H1 (cell line): ENCODE measurements at regions not wholly inside any gene's neighbourhood (a gene's known extent, or its start where the extent isn't known, plus 50 kb on each side); places are given as distances from the start of the nearest gene placed in this dataset.

Experiments
- CTCF ChIA-PET: fragments of 300-600 bp; sonication (Branson Sonifier 250); formaldehyde crosslinking; loops from one replicate; lab custom pipeline; 2021; ENCODE audit not compliant: partially characterized antibody; lab: Charles Lee
- POLR2A ChIA-PET: fragments of 300-600 bp; sonication (Branson Sonifier 250); formaldehyde crosslinking; loops from one replicate; lab custom pipeline; 2021; ENCODE audit warnings: inconsistent platforms; ENCODE audit not compliant: partially characterized antibody; lab: Charles Lee
- DNase-seq, 2 experiments: peaks; one replicate each; pipeline versions ENCODE4 v3.0.0 to v3.0.0-alpha.2; 2010 to 2022; ENCODE audit warnings: low spot score in 2 of 2, low read depth in 1 of 2, mixed read lengths in 1 of 2
- FAIRE-seq: peaks from 2 replicates; lab custom pipeline; 2011; peaks lifted over from hg19 to GRCh38; lab: Jason Lieb, UNC
- H2AFZ ChIP-seq: 2 replicates; pipeline ENCODE4 v1.8.1; 2012; ENCODE audit warnings: low read length, inconsistent platforms
- H2AK5ac ChIP-seq: 2 replicates; pipeline ENCODE4 v1.6.1; 2013; ENCODE audit warnings: low read depth, low read length
- H2BK120ac ChIP-seq: replicated peaks from 2 replicates; pipeline ENCODE3; 2013; ENCODE audit warnings: low read depth, low read length, inconsistent platforms
- H2BK12ac ChIP-seq: 2 replicates; pipeline ENCODE4 v1.6.1; 2013; ENCODE audit warnings: low read depth, low read length
- H2BK15ac ChIP-seq: 2 replicates; pipeline ENCODE4 v1.6.1; 2013; ENCODE audit warnings: low read length
- H2BK20ac ChIP-seq: 2 replicates; pipeline ENCODE4 v1.6.1; 2013; ENCODE audit warnings: low read length
- H2BK5ac ChIP-seq: 2 replicates; pipeline ENCODE4 v1.6.1; 2013; ENCODE audit warnings: low read depth, low read length
- H3K14ac ChIP-seq: 2 replicates; pipeline ENCODE4 v1.6.1; 2013; ENCODE audit warnings: inconsistent platforms; ENCODE audit not compliant: insufficient read length
- H3K18ac ChIP-seq: 2 replicates; pipeline ENCODE4 v1.6.1; 2013; ENCODE audit warnings: low read length; ENCODE audit errors: extremely low read depth
- H3K23ac ChIP-seq: 2 replicates; pipeline ENCODE4 v1.6.1; 2013; ENCODE audit warnings: inconsistent platforms; ENCODE audit not compliant: insufficient read length
- H3K23me2 ChIP-seq: 2 replicates; pipeline ENCODE4 v1.6.1; 2013; ENCODE audit warnings: low read depth, low read length
- H3K27ac ChIP-seq: 2 replicates; pipeline ENCODE4 v1.6.1; 2011; ENCODE audit warnings: low read depth, low read length, inconsistent platforms
- H3K27me3 ChIP-seq, 4 experiments: replicated peaks in 1 of 4; 1 replicate in 1 of 4; 2 replicates in 3 of 4; pipeline versions ENCODE4 v1.6.1 to v1.8.1; 2011 to 2013; ENCODE audit warnings: low read length in 3 of 4, mild to moderate bottlenecking in 3 of 4, inconsistent platforms in 2 of 4, mixed read lengths in 2 of 4, moderate library complexity in 1 of 4; ENCODE audit not compliant: control insufficient read depth in 3 of 4, insufficient read depth in 3 of 4; ENCODE audit errors: extremely low read depth in 1 of 4
- H3K36me3 ChIP-seq, 4 experiments: 2 replicates each; pipeline versions ENCODE4 v1.6.1 to v1.8.1; 2011 to 2013; ENCODE audit warnings: mild to moderate bottlenecking in 4 of 4, low read length in 3 of 4, moderate library complexity in 2 of 4, control low read depth in 1 of 4, inconsistent platforms in 1 of 4; ENCODE audit not compliant: insufficient read depth in 4 of 4, control insufficient read depth in 2 of 4
- H3K4ac ChIP-seq: replicated peaks from 2 replicates; pipeline ENCODE3; 2013; ENCODE audit warnings: low read length, low read depth, mixed read lengths, inconsistent platforms; ENCODE audit not compliant: insufficient read length
- H3K4me1 ChIP-seq, 4 experiments: replicated peaks in 1 of 4; 1 replicate in 1 of 4; 2 replicates in 3 of 4; pipeline versions ENCODE4 v1.6.1 to v1.8.1; 2011 to 2013; ENCODE audit warnings: low read length in 3 of 4, inconsistent platforms in 2 of 4, mixed read lengths in 1 of 4; ENCODE audit not compliant: insufficient read depth in 4 of 4, control insufficient read depth in 3 of 4
- H3K4me2 ChIP-seq, 2 experiments: 2 replicates each; pipeline versions ENCODE4 v1.6.1 to v1.8.1; 2011 to 2013; ENCODE audit warnings: low read depth in 2 of 2, low read length in 2 of 2, control low read depth in 1 of 2, inconsistent platforms in 1 of 2, mild to moderate bottlenecking in 1 of 2; ENCODE audit not compliant: insufficient read depth in 1 of 2
- H3K4me3 ChIP-seq, 4 experiments: fragments of 200-600, 300-600 bp in 1 of 4; sonication (generic), shearing (Covaris generic), sonication (Bioruptor Twin) in 1 of 4; 2 replicates each; pipeline versions ENCODE4 v1.5.1 to v1.8.1; 2011 to 2016; ENCODE audit warnings: low read length in 4 of 4, low read depth in 3 of 4, control low read depth in 2 of 4, inconsistent platforms in 2 of 4, mild to moderate bottlenecking in 2 of 4, mixed read lengths in 1 of 4, moderate library complexity in 1 of 4; ENCODE audit not compliant: insufficient read depth in 2 of 4; ENCODE audit errors: extremely low read depth in 1 of 4
- H3K56ac ChIP-seq: replicated peaks from 2 replicates; pipeline ENCODE3; 2013; ENCODE audit warnings: low read depth, mild to moderate bottlenecking, mixed read lengths, low read length, inconsistent platforms; ENCODE audit not compliant: insufficient read length
- H3K79me1 ChIP-seq: 2 replicates; pipeline ENCODE4 v1.6.1; 2013; ENCODE audit warnings: low read depth, low read length, control low read depth
- H3K79me2 ChIP-seq, 2 experiments: 2 replicates each; pipeline versions ENCODE4 v1.6.1 to v1.8.1; 2012 to 2013; ENCODE audit warnings: low read length in 2 of 2, mild to moderate bottlenecking in 2 of 2, inconsistent platforms in 1 of 2; ENCODE audit not compliant: insufficient read depth in 2 of 2, control insufficient read depth in 1 of 2
- H3K9ac ChIP-seq, 4 experiments: replicated peaks in 1 of 4; 1 replicate in 1 of 4; 2 replicates in 3 of 4; pipeline versions ENCODE4 v1.6.1 to v1.8.1; 2011 to 2013; ENCODE audit warnings: low read depth in 3 of 4, low read length in 3 of 4, control low read depth in 2 of 4, mild to moderate bottlenecking in 2 of 4, moderate library complexity in 2 of 4, inconsistent platforms in 1 of 4; ENCODE audit errors: extremely low read depth in 1 of 4
- H3K9me3 ChIP-seq, 2 experiments: 2 replicates each; pipeline versions ENCODE4 v1.6.1 to v1.8.1; 2012 to 2013; ENCODE audit warnings: mild to moderate bottlenecking in 2 of 2, moderate library complexity in 2 of 2, control low read depth in 1 of 2, inconsistent platforms in 1 of 2, low read depth in 1 of 2, low read length in 1 of 2, mixed read lengths in 1 of 2; ENCODE audit not compliant: insufficient read depth in 2 of 2
- H4K20me1 ChIP-seq, 2 experiments: replicated peaks in 1 of 2; 2 replicates each; pipeline versions ENCODE3 to v1.8.1; 2011 to 2013; ENCODE audit warnings: inconsistent platforms in 2 of 2, low read length in 2 of 2, mild to moderate bottlenecking in 1 of 2; ENCODE audit not compliant: insufficient read depth in 2 of 2, control insufficient read depth in 1 of 2
- H4K5ac ChIP-seq: 2 replicates; pipeline ENCODE4 v1.6.1; 2013; ENCODE audit warnings: low read length, low read depth, mixed read lengths, inconsistent platforms; ENCODE audit not compliant: insufficient read length
- H4K8ac ChIP-seq: 2 replicates; pipeline ENCODE4 v1.8.0; 2013; ENCODE audit warnings: mild to moderate bottlenecking, moderate library complexity, low read length, inconsistent platforms; ENCODE audit not compliant: insufficient read depth; ENCODE audit errors: extremely low read depth
- H4K91ac ChIP-seq: replicated peaks from 2 replicates; pipeline ENCODE3; 2013; ENCODE audit warnings: low read length, mixed read lengths, inconsistent platforms; ENCODE audit not compliant: insufficient read length
- BACH1 ChIP-seq: IDR thresholded peaks from 2 replicates; pipeline ENCODE4 v1.6.1; 2012; ENCODE audit warnings: low read length, improper control_type of control experiment
- CHD1 ChIP-seq: IDR thresholded peaks from 2 replicates; pipeline ENCODE4 v1.6.1; 2012; ENCODE audit warnings: low read depth, low read length, improper control_type of control experiment
- EGR1 ChIP-seq: IDR thresholded peaks from 2 replicates; pipeline ENCODE4 v1.6.1; 2011; ENCODE audit warnings: low read depth, low read length, borderline replicate concordance
- EP300 ChIP-seq, 2 experiments: IDR thresholded peaks; 1 replicate in 1 of 2; 2 replicates in 1 of 2; pipeline ENCODE4 v1.6.1; 2011 to 2012; ENCODE audit warnings: low read depth in 2 of 2, low read length in 2 of 2, mild to moderate bottlenecking in 2 of 2, borderline replicate concordance in 1 of 2, inconsistent platforms in 1 of 2, moderate library complexity in 1 of 2
- POLR2A ChIP-seq, 2 experiments: IDR thresholded peaks; 1 replicate in 1 of 2; 2 replicates in 1 of 2; pipeline ENCODE4 v1.6.1; 2011; ENCODE audit warnings: low read depth in 2 of 2, low read length in 2 of 2, mild to moderate bottlenecking in 2 of 2; ENCODE audit errors: control extremely low read depth in 1 of 2
- SIRT6 ChIP-seq: IDR thresholded peaks from one replicate; pipeline ENCODE4 v1.7.1; 2012; ENCODE audit warnings: low read length, inconsistent platforms
- WGBS, 2 experiments: shearing (Covaris generic) in 1 of 2; methylation state at CpG; one replicate each; pipeline versions ENCODE4 v1.1.6 to v1.1.7; 2013 to 2015; ENCODE audit warnings: low lambda C conversion rate in 2 of 2, mixed read lengths in 2 of 2, inconsistent platforms in 1 of 2, low coverage in 1 of 2, missing lambda C conversion rate in 1 of 2; ENCODE audit not compliant: insufficient replicate concordance in 2 of 2, insufficient coverage in 1 of 2, insufficient read length in 1 of 2; ENCODE audit errors: extremely low coverage in 1 of 2, missing lambda C conversion rate in 1 of 2; 5-methylcytosine and 5-hydroxymethylcytosine counted together
- TF ChIP-seq, protein P1 (sequence below): IDR thresholded peaks from 2 replicates; pipeline ENCODE4 v1.6.1; 2011; ENCODE audit warnings: low read length, improper control_type of control experiment
- TF ChIP-seq, protein P2 (sequence below), 3 experiments: IDR thresholded peaks; 1 replicate in 2 of 3; 2 replicates in 1 of 3; pipeline versions ENCODE4 v1.5.1 to v1.6.1; 2011; ENCODE audit warnings: low read length in 3 of 3, mild to moderate bottlenecking in 3 of 3, inconsistent platforms in 2 of 3, low read depth in 1 of 3, moderate library complexity in 1 of 3; ENCODE audit not compliant: insufficient read depth in 1 of 3; ENCODE audit errors: control extremely low read depth in 1 of 3

DNA sequence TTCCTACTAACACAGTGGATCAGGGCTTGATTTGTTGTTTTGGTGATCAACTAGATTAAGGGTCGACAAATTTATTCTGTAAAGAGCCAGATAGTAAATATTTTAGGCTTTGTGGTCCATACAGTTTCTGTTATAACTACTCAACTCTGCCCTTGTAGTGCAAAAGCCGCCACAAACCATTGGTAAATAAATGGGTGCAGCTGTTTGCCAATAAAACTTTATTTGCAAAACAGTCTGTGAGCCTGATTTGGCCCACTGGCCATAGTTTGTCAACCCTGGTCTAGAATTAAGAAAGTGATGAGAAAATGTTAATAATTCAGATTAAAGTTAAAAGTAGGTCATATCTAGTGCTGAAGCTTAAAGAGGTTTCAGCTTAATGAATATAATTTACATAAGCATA, 84.0 kb upstream of the TRIM2 start:
- no peaks in the 10 kb centered on the region for H4K20me1 ChIP-seq
- no peak overlapping the region for H4K91ac ChIP-seq
- WGBS, 2 experiments, result 94% methylated on average over 2 of the region's 2 CpGs; no CpG with 5 or more reads in 1 of the 2 experiments
- no peak overlapping the region for H3K4ac ChIP-seq
- POLR2A ChIA-PET, result no interaction called here
- no peak overlapping the region for H3K9ac ChIP-seq
- H3K4me1 ChIP-seq, result no peaks in the 10 kb centered on the region; a peak in 1 of 7 replicates
- no peak overlapping the region for H2BK12ac ChIP-seq
- no peak overlapping the region for H3K18ac ChIP-seq
- H3K36me3 ChIP-seq, result no peaks in the 10 kb centered on the region
- no peak overlapping the region for H4K5ac ChIP-seq
- no peak overlapping the region for H3K14ac ChIP-seq
- no peaks in the 10 kb centered on the region for H3K27me3 ChIP-seq
- H2BK120ac ChIP-seq, result no peak overlapping the region
- no peaks in the 10 kb centered on the region for H3K23me2 ChIP-seq
- H3K23ac ChIP-seq, result no peak overlapping the region
- CTCF ChIA-PET, result interaction anchor here (0.5 to 1.4 kb wide), 5 partner anchors 8 to 309 kb away, joined by 3 to 4 read pairs (median 3); no protein-coding TSS in a partner anchor
- no peak overlapping the region for H3K4me3 ChIP-seq
- H2BK15ac ChIP-seq, result no peak overlapping the region
- no peak overlapping the region for H2AK5ac ChIP-seq
- H4K8ac ChIP-seq, result no peak overlapping the region
- no peak overlapping the region for H3K27ac ChIP-seq
- H2AFZ ChIP-seq, result no peak overlapping the region
- FAIRE-seq (no peak), DNase-seq (no peak)
- no peak overlapping the region for H2BK5ac ChIP-seq
- no peak overlapping the region for H3K56ac ChIP-seq
- H3K79me2 ChIP-seq, result no peaks in the 10 kb centered on the region
- no peak overlapping the region for H3K4me2 ChIP-seq
- H3K79me1 ChIP-seq, result no peaks in the 10 kb centered on the region
- H2BK20ac ChIP-seq, result no peak overlapping the region
- no peaks in the 10 kb centered on the region for H3K9me3 ChIP-seq
- no peak for TF ChIP-seq CHD1
- no peak for TF ChIP-seq POLR2A (IDR thresholded peaks at IDR 0.05; ENCODE audit: control extremely low read depth in 1 of 2, low read depth in 2 of 2, low read length in 2 of 2)
- TF ChIP-seq, protein P1, sequence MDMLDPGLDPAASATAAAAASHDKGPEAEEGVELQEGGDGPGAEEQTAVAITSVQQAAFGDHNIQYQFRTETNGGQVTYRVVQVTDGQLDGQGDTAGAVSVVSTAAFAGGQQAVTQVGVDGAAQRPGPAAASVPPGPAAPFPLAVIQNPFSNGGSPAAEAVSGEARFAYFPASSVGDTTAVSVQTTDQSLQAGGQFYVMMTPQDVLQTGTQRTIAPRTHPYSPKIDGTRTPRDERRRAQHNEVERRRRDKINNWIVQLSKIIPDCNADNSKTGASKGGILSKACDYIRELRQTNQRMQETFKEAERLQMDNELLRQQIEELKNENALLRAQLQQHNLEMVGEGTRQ, result no peak
- TF ChIP-seq BACH1, result no peak
- TF ChIP-seq EGR1, result no peak
- TF ChIP-seq EP300 (IDR thresholded peaks at IDR 0.05; ENCODE audit: borderline replicate concordance in 1 of 2, low read depth in 2 of 2, low read length in 2 of 2), result no peak
- TF ChIP-seq, protein P2, sequence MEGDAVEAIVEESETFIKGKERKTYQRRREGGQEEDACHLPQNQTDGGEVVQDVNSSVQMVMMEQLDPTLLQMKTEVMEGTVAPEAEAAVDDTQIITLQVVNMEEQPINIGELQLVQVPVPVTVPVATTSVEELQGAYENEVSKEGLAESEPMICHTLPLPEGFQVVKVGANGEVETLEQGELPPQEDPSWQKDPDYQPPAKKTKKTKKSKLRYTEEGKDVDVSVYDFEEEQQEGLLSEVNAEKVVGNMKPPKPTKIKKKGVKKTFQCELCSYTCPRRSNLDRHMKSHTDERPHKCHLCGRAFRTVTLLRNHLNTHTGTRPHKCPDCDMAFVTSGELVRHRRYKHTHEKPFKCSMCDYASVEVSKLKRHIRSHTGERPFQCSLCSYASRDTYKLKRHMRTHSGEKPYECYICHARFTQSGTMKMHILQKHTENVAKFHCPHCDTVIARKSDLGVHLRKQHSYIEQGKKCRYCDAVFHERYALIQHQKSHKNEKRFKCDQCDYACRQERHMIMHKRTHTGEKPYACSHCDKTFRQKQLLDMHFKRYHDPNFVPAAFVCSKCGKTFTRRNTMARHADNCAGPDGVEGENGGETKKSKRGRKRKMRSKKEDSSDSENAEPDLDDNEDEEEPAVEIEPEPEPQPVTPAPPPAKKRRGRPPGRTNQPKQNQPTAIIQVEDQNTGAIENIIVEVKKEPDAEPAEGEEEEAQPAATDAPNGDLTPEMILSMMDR (IDR thresholded peaks at IDR 0.05; ENCODE audit: control extremely low read depth in 1 of 3, insufficient read depth in 1 of 3, low read depth in 1 of 3, low read length in 3 of 3), result no peak
- TF ChIP-seq SIRT6, result no peak
